CD4-positive, alpha-beta T cell treated with Interleukin-2 at 100 ng/mL for 4 hours (primary cell): ENCODE measurements at regions not wholly inside any gene's neighbourhood (a gene's known extent, or its start where the extent isn't known, plus 50 kb on each side); places are given as distances from the start of the nearest gene placed in this dataset.
A peak's percentile ranks its signal among the peaks of the same experiment; 100 is the strongest.
"Not testable (repeated sequence)": the region's sequence is repeated elsewhere in the genome, so short reads cannot be mapped to it uniquely, and the experiment has no call there.

Experiments
- DNase-seq: peaks from one replicate; pipeline ENCODE4 v3.0.0-alpha.2; 2020; ENCODE audit warnings: low spot score

DNA sequence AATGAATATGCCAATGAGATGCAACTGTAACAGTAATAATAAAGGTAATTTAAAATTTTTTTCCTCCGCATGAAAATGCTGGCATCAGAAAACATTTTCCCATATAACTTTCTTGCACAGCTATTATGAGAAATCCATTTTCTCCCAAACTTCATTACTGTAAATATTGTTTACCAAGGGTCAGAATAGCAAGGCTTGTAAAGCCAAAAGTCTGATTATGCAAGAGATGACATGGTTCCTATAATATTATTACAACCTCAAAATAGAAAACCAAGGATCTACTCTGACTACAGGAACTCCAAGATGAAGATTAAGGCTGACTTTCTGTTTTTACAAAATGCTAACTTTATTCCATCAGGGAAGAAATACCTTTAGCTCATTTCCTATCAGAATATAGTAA lies 162.7 kb upstream of the CDK1 start:
- no peak for DNase-seq

DNA sequence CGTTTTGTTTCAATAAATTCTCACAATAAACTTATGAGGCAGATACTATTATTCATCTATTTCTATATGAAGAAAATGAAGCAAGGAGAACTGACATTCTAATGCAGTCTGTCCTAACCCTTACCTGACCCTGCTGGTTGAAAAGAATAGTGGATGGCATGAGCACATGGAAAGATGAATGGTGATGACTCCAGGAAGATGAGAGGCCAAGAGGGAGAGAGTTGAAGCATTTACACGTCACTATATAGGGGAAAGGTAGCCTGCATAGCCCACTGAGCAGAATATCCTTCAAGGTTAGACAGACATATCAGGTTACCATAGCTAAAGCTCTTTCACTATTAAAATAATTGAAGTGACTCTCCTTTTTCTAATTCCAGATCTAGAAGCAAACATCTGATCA lies 163.9 kb upstream of the CDK1 start:
- DNase-seq: no peak

DNA sequence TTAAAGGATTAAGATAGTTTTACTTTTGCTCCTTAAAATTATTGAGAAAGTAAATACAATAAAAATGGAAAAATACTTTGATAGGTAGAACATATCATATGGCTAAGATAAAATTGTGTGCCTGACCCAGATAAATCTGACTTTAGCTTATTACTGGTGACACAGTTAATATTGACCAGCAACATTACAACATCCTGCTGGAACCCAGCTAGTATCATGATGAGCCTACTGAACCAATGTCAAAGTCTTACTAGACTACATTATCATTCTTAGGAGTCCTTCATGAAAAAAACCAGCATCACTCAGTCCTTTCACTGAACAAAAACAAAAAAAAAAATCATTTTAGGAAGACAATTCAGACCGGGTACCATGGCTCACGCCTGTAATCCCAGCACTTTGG lies 164.8 kb upstream of the CDK1 start:
- no peak for DNase-seq

DNA sequence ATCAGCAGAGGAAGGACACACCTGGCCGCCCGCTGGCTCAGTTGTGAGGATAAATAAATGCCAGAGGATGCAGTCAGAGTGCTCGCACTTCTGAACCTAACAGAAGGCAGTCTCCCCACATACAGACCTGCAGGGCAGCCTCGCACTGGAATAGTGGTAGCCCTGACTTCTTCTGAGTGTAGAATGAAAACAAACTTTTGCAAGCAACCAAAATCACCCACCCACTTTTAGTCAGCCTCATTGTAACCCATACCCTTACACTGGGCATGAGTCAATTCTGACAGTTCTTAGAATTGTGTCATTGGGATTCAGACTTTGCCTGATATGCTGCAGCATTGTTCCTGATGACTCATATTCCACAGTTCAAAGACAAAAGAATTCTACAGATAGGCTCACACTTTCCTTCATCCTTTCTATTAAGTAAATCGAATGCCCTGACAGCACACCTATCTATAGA lies 167.0 kb upstream of the CDK1 start:
- DNase-seq: peak; percentile 38

DNA sequence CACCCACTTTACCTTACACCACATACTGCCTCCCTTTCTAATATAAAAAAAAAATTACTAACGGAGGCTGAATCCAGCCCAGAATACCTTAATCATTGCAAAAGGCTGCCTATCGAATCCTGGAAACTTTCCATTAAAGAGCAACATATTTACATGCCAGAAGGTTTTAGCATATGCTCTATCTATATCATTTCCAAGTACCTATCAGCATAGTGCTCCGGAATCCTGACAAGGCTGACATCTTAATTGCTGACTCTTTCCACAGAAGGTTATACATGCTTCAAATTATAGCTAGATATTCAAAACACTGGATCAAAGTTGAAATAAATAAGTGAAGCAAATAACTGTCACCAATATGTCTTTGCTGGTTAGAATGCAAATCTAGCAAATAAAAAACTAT lies 170.9 kb upstream of the CDK1 start:
- DNase-seq: no peak

DNA sequence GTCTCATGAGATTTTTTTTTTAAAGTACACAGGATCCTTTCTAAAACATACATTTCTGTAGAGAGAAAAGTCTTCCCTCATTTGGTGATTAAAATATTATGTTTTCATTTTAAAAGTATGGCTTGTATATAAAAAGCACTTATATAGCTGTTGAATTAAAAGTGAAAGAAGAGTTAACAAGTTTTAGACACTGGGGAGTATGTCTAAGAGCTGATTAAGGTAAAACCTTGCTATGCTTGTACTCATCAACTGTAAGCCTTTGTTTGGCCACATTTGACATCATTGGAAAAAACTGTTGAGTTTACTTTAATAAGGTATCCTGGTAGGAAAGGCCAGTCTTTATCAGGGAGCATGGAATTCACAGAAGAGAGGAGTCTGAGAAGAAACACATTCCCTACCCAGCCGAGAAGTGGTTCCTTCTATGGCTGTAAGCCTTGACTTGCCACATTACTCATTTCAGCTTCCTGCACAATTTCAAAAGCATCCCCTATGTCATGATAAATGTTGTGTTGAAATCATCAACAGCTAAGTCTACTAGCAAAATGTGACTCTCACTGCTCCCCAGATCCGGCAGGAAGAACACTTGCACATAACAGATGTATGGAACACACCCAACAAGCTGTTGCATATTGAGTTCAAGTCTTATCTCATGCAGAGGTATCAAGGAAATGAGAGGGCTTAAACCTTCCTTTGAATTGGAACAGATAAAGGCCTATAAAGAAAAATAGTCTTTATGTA lies 171.8 kb upstream of the CDK1 start:
- DNase-seq: no peak

DNA sequence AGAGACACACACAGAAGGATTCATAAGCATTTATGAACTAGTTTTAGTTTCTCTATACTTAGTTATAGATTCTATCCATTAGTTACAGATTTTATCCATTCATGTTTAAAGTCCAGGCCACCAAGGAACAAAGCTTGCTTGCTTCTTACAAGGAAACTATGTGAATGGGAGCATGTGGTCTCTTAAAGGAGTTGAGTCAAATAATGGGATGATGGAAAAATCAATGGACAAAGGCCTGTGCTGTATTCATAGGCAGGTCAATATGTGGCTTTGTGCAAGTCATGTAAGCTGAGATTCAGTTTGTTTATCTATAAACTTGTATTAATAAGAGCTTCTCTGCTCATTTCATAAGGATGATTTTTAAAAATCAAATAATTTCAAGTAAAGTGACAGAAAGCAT lies 172.8 kb upstream of the CDK1 start:
- no peak for DNase-seq

DNA sequence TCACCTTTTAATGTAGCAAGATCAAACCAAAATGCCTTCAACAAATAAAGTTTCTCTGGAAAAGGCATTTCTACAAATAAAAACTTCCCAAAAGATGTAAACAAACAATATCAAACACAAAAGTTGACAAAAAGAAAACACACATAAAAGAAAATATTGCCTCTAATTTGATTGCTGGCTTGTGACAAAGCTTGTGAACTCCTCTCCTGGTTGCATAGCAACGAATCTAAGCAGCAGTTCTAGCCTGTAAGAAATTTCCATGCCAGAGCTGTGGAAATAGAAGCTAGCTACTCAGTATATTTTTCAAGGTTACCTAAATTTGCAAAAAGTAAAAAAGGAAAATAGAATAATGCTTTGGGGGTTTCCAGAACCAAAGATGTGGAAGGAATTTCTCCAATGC lies 173.9 kb upstream of the CDK1 start:
- DNase-seq: no peak

DNA sequence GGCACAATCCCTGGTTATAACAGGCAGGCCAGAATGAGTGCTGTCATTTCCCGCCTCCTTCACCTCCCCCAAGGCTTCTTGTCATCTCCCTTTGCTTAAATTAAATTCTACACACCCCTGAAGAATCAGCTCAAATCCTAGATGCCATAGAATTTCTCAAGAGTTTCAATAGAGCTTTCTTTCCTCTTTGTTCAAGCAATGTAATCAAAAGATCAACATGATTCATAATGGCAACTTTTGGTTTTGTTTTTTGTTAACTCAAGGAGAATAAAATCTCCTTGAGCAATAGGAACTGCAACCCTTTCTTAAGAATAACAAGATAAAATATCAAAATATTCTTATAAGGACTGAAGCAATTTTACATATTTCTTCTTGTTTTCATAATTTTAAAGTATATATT lies 180.8 kb upstream of the CDK1 start:
- DNase-seq: no peak

DNA sequence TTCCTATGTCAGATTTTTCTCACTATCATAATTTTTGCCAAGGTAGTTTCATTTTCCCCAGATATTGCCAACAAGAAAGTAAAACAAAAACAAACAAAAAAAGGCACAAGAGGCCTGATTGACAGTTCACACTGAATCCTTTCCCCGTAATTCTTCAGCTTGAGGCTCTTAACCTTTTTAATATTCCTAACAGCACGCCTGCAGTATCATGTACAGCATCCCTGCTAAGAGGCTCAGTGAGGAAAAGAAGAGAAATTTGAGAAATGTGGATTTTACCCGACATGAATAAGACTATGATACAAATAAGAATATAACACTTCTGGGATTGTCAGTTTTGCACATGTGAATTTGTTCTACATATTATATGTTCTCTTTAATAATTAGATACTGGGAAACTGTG lies 182.4 kb upstream of the CDK1 start:
- DNase-seq: no peak

DNA sequence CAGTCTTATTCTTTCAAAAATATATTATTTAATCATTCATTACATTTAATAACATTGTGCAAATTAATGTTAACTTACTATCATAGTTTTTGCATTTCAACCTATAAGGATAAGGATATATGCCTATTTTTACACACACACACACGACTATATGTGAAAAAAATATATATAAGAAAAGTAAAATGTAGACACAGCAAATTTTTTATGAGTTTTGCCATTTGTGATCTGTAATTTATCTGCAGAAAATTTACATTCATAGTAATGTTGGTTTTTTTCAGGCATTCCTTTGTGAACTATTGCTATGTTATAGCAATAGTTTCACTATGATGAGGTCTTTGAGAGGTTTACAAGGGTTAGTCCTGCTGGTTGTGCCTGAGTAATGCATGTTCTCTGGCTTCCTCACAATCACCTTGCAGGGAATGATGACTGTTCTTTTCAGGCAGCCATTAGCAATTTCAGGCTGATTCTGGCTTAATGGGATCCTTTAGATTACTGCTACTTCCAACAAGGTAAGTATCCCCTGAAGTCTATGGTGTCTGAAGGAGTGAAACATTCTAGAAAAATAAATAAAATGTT lies 183.7 kb upstream of the CDK1 start:
- DNase-seq: no peak

DNA sequence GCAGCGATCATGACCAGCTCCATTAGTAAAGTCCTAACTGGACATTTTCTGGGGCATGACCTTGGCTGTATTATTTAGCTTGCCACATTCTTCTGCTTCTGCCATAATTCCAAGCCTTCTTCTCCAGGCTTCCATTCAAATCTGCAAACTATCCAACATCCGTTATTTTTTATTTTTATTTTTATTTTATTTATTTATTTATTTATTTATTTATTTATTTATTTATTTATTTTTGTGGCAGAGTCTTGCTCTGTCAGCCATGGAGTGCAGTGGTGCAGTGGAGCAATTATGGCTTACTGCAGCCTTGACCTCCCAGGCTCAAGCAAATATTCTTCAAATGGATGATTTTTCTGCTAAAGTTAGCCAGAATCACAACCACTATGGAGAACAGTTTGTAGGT lies 187.2 kb upstream of the CDK1 start:
- DNase-seq: no peak

DNA sequence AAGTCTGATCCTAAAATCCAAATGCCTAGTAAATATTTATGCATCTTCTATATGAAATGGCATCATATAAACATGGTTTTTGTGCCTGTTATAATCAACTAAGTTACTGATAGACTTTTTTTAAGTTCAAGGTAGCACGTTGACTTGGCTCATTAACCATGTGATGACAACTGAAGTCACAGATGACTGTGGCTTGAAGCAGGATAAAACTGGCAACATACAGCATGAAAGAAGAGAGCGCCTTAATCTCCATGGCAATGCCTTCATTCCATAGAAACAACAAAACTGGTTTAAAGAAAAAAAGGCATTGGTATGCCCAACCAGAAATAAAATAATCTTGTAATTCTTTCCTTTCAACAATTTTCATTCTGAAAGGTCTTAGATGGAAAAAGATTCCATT lies 188.9 kb upstream of the CDK1 start:
- no peak for DNase-seq

DNA sequence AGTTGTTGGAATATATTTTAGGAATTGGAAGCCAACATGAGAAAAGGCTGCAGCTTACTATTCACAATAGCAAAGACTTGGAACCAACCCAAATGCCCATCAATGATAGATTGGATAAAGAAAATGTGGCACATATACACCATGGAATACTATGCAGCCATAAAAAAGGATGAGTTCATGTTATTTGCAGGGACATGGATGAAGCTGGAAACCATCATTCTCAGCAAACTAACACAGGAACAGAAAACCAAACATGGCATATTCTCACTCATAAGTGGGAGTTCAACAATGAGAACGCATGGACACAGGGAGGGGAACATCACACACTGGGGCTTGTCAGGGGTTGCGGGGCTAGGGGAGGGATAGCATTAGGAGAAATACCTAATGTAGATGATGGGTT lies 192.1 kb upstream of the ANK3 start:
- DNase-seq: not testable (repeated sequence)

DNA sequence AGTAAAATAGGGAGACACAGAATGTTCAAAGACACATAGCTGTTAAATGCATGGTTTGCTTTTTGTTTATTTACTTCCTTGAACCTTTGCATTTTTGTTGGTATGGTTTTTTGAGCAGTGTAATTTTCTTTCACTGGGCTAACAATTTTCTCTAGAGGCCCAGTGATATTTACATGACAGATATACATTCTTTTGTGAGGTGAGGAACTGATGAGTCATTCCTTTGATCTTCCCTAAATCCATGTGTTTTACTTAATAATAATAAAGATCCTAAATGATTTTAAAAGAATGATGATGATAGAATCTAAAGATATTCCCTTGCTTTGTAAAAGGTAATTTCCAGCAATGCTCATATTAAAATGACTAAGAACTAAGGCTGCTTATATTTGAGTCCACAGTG lies 188.5 kb upstream of the ANK3 start:
- DNase-seq: no peak

DNA sequence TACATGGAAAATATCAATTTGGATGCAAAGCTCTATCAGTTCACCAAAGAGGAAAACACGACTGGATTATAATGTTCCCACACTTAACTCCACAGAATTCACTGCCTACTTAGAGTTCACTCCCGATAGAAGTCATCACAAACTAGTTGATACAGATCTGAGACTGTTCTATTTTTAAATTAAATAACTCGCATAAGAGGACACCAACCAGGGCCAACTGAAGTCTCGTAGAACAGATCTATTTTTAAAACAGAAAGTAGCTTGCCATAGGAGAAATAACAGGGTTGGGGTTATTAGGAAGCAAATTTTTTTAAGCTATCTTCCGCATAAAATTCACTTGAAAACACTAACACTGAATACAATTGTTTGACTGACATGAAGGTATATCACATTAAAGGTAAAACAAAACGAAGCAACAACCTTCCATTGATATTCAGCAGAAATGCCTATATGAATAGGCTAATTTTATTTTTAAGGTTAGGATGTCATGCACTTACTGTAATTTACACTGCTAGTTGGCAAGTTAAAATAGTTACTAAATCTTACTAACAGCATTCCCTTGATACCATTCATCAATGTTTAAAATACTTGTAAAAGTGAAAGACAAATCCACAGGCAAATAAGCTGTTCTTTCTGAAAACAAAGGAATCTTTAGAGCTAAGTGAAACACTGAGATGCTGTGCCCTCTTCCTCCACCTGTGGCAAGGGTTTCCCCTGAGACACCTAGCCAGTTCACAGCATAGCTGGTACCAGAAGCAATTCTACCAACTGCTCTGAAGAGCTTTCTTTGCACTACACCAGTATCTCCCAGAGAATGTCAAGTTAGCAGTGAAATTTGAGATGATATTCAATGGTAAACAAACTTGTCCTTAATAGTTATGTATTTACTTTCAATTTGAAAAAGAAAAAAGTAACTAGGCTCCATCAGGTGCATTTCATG lies 186.7 kb upstream of the ANK3 start:
- no peak for DNase-seq

DNA sequence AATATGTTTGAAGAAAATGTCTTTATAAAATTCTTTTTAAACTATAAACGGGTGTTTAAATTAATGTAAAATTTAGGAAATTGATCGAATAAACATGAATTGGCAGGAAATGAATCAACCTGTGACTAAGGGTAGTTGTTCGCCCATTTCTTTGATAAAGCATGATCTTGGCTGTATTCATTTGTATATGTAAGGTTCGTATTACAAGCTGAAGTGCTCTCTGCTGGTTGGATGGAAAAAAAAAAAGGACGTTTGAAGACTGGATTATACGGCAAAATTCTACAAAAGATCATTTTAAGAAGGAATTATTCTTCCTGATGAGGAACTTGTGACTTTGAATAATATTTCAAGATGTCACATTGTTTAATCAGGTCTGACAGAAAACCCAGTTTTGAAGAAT lies 185.4 kb upstream of the ANK3 start:
- no peak for DNase-seq

DNA sequence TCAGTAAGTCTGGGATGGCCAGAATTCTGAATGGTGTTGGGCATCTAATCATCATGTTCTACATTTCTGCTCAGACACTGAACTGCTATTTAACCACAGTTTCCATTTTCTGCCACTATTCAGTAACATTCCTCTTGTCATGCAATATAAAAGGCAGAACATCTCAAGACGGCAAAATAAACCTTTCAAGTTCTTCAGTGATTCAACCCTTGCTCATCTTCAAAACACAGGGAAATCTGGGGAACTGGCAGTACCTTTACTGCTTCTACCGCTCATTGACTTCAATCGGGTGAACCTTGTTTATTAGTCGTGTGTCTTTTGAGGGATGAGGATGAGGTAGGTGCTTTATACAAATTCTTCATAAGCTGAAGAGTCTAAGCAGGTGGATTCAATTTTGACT lies 184.7 kb upstream of the ANK3 start:
- no peak for DNase-seq

DNA sequence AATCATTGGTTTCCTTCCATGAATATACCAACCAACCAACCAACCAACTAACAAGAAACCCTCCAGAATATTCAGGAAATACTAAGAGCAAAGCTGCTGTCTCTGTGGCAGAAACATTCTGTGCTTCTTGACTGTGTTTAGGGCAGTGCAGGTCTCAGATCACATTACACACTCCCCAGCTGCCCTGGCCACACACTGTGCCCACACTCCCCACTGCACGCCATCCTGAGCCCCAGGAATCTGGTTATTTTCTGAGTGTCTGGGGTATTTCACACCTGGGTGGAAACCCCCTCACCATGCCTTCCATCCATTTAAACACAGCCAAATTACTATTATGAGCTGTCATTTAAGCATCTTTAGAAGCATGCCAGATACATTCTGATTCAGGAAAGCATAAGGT lies 183.7 kb upstream of the ANK3 start:
- DNase-seq: peak; percentile 45

DNA sequence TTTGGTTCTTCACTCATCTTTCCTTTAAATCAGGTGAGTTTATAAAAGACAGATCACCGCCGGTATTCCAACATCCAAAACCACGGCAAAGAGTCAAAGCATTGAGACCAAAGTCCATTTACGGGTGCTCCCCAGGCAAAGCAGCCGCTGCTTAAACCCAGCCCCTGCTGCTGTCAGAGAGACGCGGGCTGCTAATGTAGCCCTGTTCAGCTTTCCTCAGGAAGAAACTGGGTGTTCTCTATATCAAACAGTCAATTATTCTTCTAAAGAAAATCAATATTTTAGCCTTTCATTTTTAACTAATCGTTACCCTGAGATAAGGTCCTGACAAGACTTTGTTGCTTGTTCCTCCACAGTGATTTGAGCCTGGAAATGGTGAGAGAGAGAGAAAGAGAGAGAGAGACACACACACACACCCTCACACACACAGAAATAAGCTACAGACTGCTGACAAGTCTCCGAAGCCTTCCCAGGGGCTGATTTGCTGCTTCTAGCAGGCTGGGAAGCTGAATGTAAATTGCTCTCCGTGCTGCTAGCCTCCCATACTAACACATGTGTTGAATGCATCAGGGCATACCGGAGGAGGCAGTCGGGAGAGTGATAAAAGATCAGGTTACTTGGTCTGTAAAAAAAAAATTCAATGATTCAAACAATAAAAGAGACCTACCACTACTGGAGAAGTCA lies 183.0 kb upstream of the ANK3 start:
- DNase-seq: no peak

DNA sequence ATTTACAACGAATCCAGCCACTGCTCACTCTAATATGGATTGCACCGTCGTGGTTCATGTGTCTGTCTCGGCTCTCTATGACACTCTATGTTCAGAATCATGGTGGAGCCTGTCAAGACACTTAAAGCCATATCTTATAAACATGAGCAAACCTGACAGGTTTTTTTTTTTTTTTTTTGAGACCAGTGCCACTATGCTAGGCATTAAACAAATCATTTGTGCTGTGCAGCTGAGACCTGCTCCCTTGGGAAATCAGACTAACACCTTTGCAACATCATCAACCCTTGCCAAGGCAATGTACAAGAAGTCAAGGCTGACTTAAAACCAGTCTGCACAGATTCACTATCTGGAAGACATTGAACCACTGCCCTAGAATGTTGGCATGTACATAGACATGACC lies 181.2 kb upstream of the ANK3 start:
- DNase-seq: no peak

DNA sequence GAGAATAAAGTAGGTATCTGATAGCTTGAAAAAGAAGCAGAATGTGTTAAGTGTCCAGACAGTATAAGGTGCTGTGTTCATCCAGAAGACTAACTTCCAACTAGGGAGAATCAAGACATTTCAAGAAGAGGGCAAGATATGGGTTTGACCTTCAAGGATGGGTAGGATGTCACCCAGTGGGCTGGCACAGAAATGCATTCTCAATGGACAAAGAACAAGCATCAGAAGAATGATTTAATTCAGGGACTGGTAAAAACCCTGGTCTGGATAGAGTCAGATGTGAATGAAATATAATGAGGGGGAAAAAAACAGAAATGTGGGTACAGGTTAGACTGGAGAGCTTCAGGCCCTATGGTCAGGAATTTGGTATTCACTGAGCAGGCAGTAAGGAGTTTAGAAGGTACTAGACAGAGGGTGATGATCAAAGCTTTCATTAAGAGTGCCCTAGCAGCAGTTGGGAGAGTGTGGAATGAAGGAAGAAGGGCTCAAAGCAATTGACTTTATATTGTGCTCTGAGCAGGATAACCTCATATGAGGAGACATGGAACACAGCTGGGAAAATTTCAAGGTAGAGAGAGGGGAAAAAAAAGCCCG lies 180.7 kb upstream of the ANK3 start:
- no peak for DNase-seq
